GM18870 (cell line): ENCODE measurements at regions not wholly inside any gene's neighbourhood (a gene's known extent, or its start where the extent isn't known, plus 50 kb on each side); places are given as distances from the start of the nearest gene placed in this dataset.

ENCODE experiments used
- ATAC-seq: cut with Tn5 transposase; IDR thresholded peaks from one replicate; pipeline ENCODE4 v1.9.1; 2021; ENCODE audit warnings: moderate library complexity; ENCODE audit not compliant: unreplicated experiment

DNA sequence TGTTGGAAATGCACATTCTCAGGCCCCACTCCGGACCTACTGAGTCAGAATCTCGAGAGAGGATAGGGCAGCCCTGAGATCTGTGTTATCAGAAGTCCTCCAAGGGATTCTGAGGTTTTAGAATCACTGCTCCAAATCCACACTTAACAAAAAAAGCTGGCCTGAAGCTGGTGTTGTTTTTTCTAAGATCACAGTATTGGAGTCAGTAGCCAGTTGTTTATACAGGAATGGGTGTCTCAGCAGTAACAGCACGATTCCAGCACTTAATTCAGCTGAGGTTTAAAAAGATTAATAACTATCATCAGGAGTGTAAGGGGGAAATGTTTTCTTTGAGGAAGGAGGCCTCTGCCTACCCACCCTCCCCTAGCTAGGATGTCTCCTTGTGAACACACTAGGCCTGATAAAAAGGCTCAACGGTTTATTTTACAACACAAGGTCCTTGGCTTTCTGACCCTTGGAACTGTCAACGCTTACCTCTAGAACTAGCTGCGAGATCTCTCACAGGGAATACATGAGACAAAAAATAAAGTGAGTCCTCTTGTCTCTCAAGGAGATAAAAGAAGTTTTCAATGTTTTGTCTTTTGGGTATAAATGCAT, 505.4 kb downstream of the CD83 start:
- ATAC-seq, result no peak

GRCh38 chr6:14625173-14625895, 507.8 kb downstream of the CD83 start:
- ATAC-seq, result no peak

DNA sequence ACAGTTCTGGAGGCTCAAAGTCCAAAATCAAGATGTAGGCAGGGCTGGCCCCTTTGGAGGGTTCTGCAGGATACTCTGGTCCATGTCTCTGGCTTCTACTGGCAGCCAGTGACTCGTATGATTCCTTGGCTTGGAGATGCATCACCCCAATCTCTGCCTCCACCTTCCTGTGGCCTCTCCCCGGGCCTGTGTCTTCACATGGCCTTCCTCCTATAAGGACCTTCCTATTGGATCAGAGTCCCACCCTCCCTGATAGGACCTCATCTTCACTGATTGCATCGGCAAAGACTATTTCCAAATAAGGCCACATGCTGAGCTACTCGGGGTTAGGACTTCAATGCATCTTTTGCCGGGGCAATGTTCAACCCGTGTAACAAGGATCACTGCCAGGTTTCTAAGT, 509.0 kb downstream of the CD83 start:
- no peak for ATAC-seq

GRCh38 chr6:14630016-14630415, 512.4 kb downstream of the CD83 start:
- ATAC-seq, result no peak

GRCh38 chr6:14633479-14633878, 515.9 kb downstream of the CD83 start:
- ATAC-seq, result no peak

- ATAC-seq, result no peak
These were observed 516.5 kb downstream of the CD83 start for GRCh38 chr6:14634072-14634471.

DNA sequence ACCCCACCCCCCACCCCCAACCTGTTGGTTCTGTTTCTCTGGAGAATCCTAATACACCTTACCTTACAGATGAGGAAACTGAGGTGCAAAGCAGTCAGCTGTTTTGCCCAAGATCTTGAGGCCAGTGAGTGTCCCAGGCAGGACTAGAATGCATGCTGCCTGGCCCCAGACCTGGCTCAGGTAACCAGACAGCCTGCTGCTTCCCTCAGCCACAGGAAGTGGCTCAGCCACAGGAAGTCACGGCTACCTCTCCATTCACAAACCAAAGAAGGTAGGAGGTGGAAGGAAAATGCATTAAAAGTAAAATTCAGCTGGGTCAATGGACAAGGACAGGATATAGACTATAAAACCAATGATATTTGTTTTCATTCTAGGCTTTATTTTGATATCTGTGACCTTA, 517.6 kb downstream of the CD83 start:
- no peak for ATAC-seq

DNA sequence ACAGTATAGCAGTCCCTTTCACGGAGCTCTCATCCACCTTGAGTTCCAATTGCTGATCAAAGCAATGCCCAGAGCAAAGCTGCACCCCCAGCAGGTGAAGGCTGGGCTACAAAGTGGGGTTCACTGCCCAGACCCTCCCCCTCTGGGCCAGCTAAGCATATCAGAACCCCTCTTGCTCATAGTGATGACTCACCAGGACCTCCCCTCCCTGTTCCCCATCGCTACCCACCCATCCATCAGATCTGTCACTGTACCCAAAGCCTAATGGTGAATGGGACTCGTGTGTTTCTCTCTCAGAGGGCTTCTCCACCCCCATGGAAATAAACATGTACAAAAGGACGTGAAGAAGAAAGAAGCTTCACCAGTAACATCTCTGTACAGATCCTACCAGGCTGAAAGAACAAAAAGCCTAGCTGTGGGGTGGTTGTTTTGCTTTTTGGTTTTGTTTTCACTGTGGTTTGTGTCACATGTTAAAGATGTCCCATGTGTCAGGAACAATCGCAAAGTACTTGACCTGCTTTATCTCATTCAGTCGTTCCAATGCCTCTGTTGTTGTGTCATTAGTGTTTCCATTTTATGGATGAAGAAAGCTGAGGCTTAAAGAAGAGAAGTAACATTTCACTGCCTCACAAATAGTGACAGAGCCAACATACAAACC, 518.5 kb downstream of the CD83 start:
- ATAC-seq, result no peak

GRCh38 chr6:14638435-14638905, 520.9 kb downstream of the CD83 start:
- ATAC-seq, result no peak

- ATAC-seq, result no peak
These were observed 521.6 kb downstream of the CD83 start for GRCh38 chr6:14638906-14639761.

- no peak for ATAC-seq
These were observed 522.5 kb downstream of the CD83 start for GRCh38 chr6:14639983-14640599.

GRCh38 chr6:14640631-14641030, 523.1 kb downstream of the CD83 start:
- no peak for ATAC-seq

- no peak for ATAC-seq
These were observed 524.0 kb downstream of the CD83 start for GRCh38 chr6:14641423-14642135.

- no peak for ATAC-seq
These were observed 524.5 kb downstream of the CD83 start for GRCh38 chr6:14642136-14642505.

DNA sequence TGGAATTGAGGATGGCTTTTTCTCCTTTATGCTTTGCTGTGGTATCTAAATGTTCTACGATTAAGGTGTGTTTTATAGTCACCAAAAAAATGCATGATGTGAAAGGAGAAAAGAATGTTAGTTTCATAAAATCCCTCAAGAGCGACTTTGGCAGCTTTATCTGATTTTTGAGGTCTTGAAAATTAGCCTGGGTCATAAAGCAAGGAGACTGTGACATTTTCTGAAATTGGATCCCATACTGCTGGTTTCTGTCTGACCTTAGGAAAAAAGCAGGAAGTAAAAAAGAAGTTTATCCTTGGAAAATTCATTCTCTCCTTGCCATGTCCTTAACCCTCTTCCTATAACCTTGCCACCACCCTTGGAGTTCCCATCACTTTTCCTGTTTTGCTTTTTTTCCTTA, 525.3 kb downstream of the CD83 start:
- no peak for ATAC-seq

- no peak for ATAC-seq
These were observed 526.8 kb downstream of the CD83 start for GRCh38 chr6:14644381-14644780.

DNA sequence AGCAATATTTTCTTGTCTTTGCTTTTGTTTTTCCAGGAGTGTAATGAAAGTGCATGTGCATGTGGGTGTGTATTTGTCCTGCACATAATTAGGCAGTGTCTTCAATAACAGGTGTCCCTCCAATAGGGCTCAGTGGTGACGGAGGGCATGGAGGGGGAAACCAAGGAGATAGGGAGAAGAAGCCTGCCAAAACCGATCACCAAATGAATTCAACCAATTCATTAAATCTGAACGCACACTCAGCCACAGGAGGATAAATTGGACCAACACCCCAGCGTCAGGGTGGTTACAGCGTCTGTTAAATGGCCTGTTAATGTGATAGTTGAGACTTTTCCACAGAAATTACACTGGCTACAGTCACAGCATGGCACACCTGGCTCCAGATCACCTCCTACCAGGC, 527.6 kb downstream of the CD83 start:
- ATAC-seq, result no peak

DNA sequence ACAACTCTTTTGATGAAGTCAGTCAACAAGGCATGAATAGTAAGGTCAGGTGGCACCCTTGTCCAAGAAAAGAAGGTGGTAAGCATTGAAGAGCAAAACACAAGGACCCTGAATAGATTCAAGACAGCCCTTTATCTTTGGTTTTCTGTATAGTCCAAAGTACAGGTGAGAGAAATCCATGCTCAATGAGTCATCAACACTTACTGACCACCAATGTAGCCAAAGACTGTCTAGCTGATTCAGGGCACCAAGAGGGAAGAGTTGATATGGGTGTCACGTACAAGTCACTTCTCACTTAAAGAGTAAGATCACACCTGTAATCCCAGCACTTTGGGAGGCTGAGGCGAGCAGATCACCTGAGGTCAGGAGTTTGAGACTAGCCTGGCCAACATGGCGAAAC, 528.3 kb downstream of the CD83 start:
- no peak for ATAC-seq

DNA sequence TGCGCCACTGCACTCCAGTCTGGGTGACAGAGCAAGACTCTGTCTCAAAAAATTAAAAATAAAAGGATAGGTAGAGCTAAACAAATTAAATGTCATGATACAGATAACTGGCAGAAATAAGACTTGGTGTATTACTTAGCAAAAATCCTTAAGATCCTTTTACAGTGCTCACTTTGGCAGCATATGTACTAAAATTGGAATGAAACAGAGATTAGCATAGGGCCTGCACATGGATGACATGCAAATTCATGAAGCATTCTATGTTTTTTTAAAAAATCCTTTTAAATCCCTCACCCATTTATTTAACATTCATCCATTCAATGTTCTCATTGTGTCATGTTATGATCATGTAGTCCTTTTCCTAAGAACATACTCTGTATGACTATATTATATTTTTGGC, 528.8 kb downstream of the CD83 start:
- no peak for ATAC-seq

DNA sequence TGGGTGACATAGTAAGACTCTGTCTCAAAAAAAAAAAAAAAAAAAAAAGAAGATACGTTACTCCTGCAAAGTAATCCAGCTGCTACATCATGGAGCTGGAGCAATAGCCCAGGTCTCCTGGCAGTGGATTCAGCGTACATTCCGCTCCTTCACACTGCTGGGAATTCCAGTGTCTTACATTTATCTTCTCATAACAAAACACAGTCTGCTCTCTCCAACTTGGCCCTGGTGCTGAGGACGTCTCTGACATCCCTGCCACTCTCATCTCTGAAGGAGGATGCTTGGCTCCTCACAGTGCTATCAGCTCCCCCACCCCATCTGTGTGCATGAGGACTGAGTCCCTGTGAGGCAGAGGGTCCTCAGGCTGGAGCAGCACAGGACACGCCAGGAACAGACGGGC, 529.8 kb downstream of the CD83 start:
- no peak for ATAC-seq
